GM12878 (cell line): ENCODE measurements at regions not wholly inside any gene's neighbourhood (a gene's known extent, or its start where the extent isn't known, plus 50 kb on each side); places are given as distances from the start of the nearest gene placed in this dataset.
"Not testable (repeated sequence)": the region's sequence is repeated elsewhere in the genome, so short reads cannot be mapped to it uniquely, and the experiment has no call there.

Experiments
- ATAC-seq: fragments of 200-7000 bp; cut with Tn5 transposase; 3 replicates; pipeline ENCODE4 v1.9.1; 2020; ENCODE audit warnings: mild to moderate bottlenecking, moderate library complexity
- BruUV-seq: library from RNA; stranded (reverse); fragments of 400-500 nt; replicated peaks from 2 replicates; lab custom pipeline; 2021; lab: Mats Ljungman, UMichigan
- CTCF ChIA-PET: fragments of 300-600 bp; sonication (Branson Sonifier 250); formaldehyde crosslinking; extraction: SDS; loops from one replicate; lab custom pipeline; 2021; ENCODE audit warnings: inconsistent platforms; lab: Yijun Ruan, JAX
- POLR2A ChIA-PET: fragments of 350-600 bp; formaldehyde crosslinking; extraction: SDS; loops from one replicate; lab custom pipeline; 2021; ENCODE audit warnings: inconsistent platforms; lab: Charles Lee
- RAD21 ChIA-PET: fragments of 300-600 bp; sonication (Branson Sonifier 250); formaldehyde crosslinking; loops from one replicate; lab custom pipeline; 2023; ENCODE audit warnings: antibody characterized with exemption; ENCODE audit not compliant: unreplicated experiment; lab: Charles Lee
- SMC1A ChIA-PET: fragments of 300-600 bp; sonication (Branson Sonifier 250); formaldehyde crosslinking; loops from one replicate; lab custom pipeline; 2023; ENCODE audit not compliant: unreplicated experiment, uncharacterized antibody; lab: Charles Lee
- DNase-seq: peaks from one replicate; pipeline ENCODE4 v3.0.0-alpha.2; 2011; ENCODE audit warnings: low read depth, low spot score
- FAIRE-seq: peaks from 3 replicates; lab custom pipeline; 2011; peaks lifted over from hg19 to GRCh38; lab: Jason Lieb, UNC
- H2AFZ ChIP-seq: 2 replicates; pipeline ENCODE4 v1.6.0; 2011; ENCODE audit warnings: low read depth, low read length, control low read depth; ENCODE audit not compliant: control insufficient read depth
- H3K27ac ChIP-seq: 2 replicates; pipeline ENCODE4 v1.5.1; 2011; ENCODE audit warnings: control low read depth; ENCODE audit not compliant: control insufficient read depth, insufficient read depth
- H3K27me3 ChIP-seq, 2 experiments: replicated peaks in 1 of 2; 2 replicates each; pipeline versions ENCODE4 v1.6.0 to v1.6.1; 2011; ENCODE audit warnings: low read length in 1 of 2; ENCODE audit not compliant: control insufficient read depth in 2 of 2, insufficient read depth in 2 of 2
- H3K36me3 ChIP-seq, 2 experiments: 2 replicates each; pipeline ENCODE4 v1.5.1; 2011; ENCODE audit warnings: low read length in 1 of 2; ENCODE audit not compliant: control insufficient read depth in 2 of 2, insufficient read depth in 2 of 2
- H3K4me1 ChIP-seq: 2 replicates; pipeline ENCODE4 v1.6.1; 2011; ENCODE audit warnings: mild to moderate bottlenecking, low read length, moderate library complexity, mixed read lengths; ENCODE audit not compliant: control insufficient read depth, insufficient read depth
- H3K4me2 ChIP-seq: 2 replicates; pipeline ENCODE4 v1.6.0; 2011; ENCODE audit warnings: control low read depth; ENCODE audit not compliant: control insufficient read depth, insufficient read depth
- H3K4me3 ChIP-seq: fragments of 200-600 bp; sonication (generic); 2 replicates; pipeline ENCODE4 v1.5.1; 2016
- H3K79me2 ChIP-seq: 2 replicates; pipeline ENCODE4 v1.6.0; 2011; ENCODE audit warnings: low read length; ENCODE audit not compliant: control insufficient read depth, insufficient read depth
- H3K9ac ChIP-seq: 2 replicates; pipeline ENCODE4 v1.8.0; 2011; ENCODE audit warnings: low read length, control low read depth, mixed read lengths; ENCODE audit not compliant: control insufficient read depth, insufficient read depth
- H3K9me3 ChIP-seq: replicated peaks from 3 replicates; pipeline ENCODE4 v1.5.1; 2011; ENCODE audit warnings: mild to moderate bottlenecking, low read length; ENCODE audit not compliant: control insufficient read depth, insufficient read depth
- H4K20me1 ChIP-seq: 2 replicates; pipeline ENCODE4 v1.6.0; 2011; ENCODE audit not compliant: control insufficient read depth, insufficient read depth
- ATF7 ChIP-seq: fragments of 450-650 bp; IDR thresholded peaks from 2 replicates; pipeline ENCODE4 v1.6.1; 2016; ENCODE audit warnings: low read depth, mild to moderate bottlenecking
- DPF2 ChIP-seq: fragments of 450-650 bp; IDR thresholded peaks from 2 replicates; pipeline ENCODE4 v1.6.1; 2017; ENCODE audit warnings: mild to moderate bottlenecking
- HDAC2 ChIP-seq: fragments of 200-600 bp; sonication (generic); IDR thresholded peaks from 2 replicates; pipeline ENCODE4 v1.6.1; 2017
- IKZF1 ChIP-seq: fragments of 450-650 bp; conservative IDR thresholded peaks from 2 replicates; pipeline ENCODE4 v1.6.1; 2017; ENCODE audit warnings: antibody characterized with exemption, mild to moderate bottlenecking
- IKZF2 ChIP-seq, 2 experiments: fragments of 450-650 bp; IDR thresholded peaks; 2 replicates each; pipeline ENCODE4 v1.6.1; 2017; ENCODE audit warnings: mild to moderate bottlenecking in 2 of 2, moderate library complexity in 2 of 2
- MTA2 ChIP-seq: fragments of 450-650 bp; IDR thresholded peaks from 2 replicates; pipeline ENCODE4 v1.6.1; 2016; ENCODE audit warnings: low read depth, mild to moderate bottlenecking, moderate library complexity
- STAT1 ChIP-seq: fragments of 450-650 bp; conservative IDR thresholded peaks from 2 replicates; pipeline ENCODE4 v1.6.1; 2014; ENCODE audit warnings: antibody characterized with exemption, mild to moderate bottlenecking
- ZNF274 ChIP-seq: IDR thresholded peaks from one replicate; pipeline ENCODE4 v1.8.0; 2011; ENCODE audit not compliant: insufficient read length, insufficient read depth
- WGBS: methylation state at CpG from one replicate; pipeline ENCODE4 v1.1.6; 2016; ENCODE audit warnings: low lambda C conversion rate; ENCODE audit not compliant: insufficient replicate concordance, insufficient coverage; ENCODE audit errors: missing lambda C conversion rate; 5-methylcytosine and 5-hydroxymethylcytosine counted together
- in situ Hi-C: fragments of 300-500 bp; cut with MboI; formaldehyde crosslinking; loops from 9 replicates; pipeline ENCODE4 v1.14.3; 2018; ENCODE audit warnings: mixed read lengths
- intact Hi-C: fragments of 100-400 bp; cut with micrococcal nuclease; formaldehyde crosslinking; loops from one replicate; pipeline ENCODE4 v1.14.2; 2022; ENCODE audit not compliant: unreplicated experiment
- TF ChIP-seq, protein P1 (sequence below): fragments of 450-650 bp; IDR thresholded peaks from 2 replicates; pipeline ENCODE4 v1.6.1; 2016; ENCODE audit warnings: mild to moderate bottlenecking
- TF ChIP-seq, protein P2 (sequence below): IDR thresholded peaks from 2 replicates; pipeline ENCODE4 v1.6.1; 2011; ENCODE audit warnings: mild to moderate bottlenecking, low read depth, low read length, moderate library complexity; ENCODE audit not compliant: insufficient replicate concordance
- TF ChIP-seq, protein P3 (sequence below): fragments of 450-650 bp; formaldehyde crosslinking; IDR thresholded peaks from 2 replicates; pipeline ENCODE4 v1.4.0; 2022; ENCODE audit warnings: mild to moderate bottlenecking, moderate library complexity

DNA sequence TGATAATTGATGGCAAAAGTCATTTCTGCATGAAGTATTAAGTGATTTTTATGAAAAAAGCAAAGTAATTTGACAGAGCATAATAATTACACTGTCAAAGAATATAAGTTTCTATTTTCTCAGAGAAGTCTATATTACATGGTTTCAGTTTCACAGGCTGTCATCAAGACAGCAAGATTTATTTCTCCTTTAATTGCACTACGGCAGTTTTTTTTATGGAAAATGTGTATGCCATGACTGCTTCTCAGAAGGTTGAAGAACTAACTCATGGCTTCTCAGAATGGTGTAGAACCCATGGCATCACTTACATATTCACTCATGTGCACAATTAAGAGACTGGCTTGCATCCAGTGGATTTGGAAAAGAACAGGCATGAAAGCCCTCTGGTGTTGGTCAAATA is 870.3 kb upstream of the SORCS1 start:
- CTCF ChIA-PET = interaction anchor here (1.5 kb wide), 1 partner anchor 170 kb away, joined by 5 read pairs; no protein-coding TSS in a partner anchor
- no peaks in the 10 kb centered on the region for H3K4me1 ChIP-seq
- POLR2A ChIA-PET = interaction anchor here (1.2 kb wide), 1 partner anchor 9 kb away, joined by 3 read pairs; no protein-coding TSS in a partner anchor
- no TSS peak for BruUV-seq
- no peak overlapping the region for H3K9ac ChIP-seq
- DNase-seq (no peak), ATAC-seq (peak; percentile 63), FAIRE-seq (no peak)
- TF ChIP-seq STAT1 (no peak), IKZF2 (IDR thresholded peaks at IDR 0.05) (peak; percentile 51 to 62; a peak in 3 of 4 replicates), HDAC2 (no peak), ATF7 (peak; percentile 42; the same call in 1 of the 2 replicates), DPF2 (0 out of 2 replicates have a peak, but pooled peaks have one; percentile 33), MTA2 (peak; percentile 83; the same call in 1 of the 2 replicates), IKZF1 (peak; percentile 45), ZNF274 (no peak)
- TF ChIP-seq, protein P1, sequence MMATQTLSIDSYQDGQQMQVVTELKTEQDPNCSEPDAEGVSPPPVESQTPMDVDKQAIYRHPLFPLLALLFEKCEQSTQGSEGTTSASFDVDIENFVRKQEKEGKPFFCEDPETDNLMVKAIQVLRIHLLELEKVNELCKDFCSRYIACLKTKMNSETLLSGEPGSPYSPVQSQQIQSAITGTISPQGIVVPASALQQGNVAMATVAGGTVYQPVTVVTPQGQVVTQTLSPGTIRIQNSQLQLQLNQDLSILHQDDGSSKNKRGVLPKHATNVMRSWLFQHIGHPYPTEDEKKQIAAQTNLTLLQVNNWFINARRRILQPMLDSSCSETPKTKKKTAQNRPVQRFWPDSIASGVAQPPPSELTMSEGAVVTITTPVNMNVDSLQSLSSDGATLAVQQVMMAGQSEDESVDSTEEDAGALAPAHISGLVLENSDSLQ = 0 out of 2 replicates have a peak, but pooled peaks have one; percentile 15
- TF ChIP-seq, protein P2, sequence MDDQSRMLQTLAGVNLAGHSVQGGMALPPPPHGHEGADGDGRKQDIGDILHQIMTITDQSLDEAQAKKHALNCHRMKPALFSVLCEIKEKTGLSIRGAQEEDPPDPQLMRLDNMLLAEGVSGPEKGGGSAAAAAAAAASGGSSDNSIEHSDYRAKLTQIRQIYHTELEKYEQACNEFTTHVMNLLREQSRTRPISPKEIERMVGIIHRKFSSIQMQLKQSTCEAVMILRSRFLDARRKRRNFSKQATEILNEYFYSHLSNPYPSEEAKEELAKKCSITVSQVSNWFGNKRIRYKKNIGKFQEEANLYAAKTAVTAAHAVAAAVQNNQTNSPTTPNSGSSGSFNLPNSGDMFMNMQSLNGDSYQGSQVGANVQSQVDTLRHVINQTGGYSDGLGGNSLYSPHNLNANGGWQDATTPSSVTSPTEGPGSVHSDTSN = peak; percentile 49
- TF ChIP-seq, protein P3, sequence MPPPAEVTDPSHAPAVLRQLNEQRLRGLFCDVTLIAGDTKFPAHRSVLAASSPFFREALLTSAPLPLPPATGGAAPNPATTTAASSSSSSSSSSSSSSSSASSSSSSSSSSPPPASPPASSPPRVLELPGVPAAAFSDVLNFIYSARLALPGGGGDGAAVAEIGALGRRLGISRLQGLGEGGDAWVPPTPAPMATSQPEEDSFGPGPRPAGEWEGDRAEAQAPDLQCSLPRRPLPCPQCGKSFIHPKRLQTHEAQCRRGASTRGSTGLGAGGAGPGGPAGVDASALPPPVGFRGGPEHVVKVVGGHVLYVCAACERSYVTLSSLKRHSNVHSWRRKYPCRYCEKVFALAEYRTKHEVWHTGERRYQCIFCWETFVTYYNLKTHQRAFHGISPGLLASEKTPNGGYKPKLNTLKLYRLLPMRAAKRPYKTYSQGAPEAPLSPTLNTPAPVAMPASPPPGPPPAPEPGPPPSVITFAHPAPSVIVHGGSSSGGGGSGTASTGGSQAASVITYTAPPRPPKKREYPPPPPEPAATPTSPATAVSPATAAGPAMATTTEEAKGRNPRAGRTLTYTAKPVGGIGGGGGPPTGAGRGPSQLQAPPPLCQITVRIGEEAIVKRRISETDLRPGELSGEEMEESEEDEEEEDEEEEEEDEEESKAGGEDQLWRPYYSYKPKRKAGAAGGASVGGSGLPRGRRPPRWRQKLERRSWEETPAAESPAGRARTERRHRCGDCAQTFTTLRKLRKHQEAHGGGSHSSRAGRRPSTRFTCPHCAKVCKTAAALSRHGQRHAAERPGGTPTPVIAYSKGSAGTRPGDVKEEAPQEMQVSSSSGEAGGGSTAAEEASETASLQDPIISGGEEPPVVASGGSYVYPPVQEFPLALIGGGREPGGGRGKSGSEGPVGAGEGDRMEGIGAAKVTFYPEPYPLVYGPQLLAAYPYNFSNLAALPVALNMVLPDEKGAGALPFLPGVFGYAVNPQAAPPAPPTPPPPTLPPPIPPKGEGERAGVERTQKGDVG (CRISPR knock-in tag) = no peak
- no peak overlapping the region for H3K4me2 ChIP-seq
- peaks cover 4% of the 10 kb centered on the region; the same call in 2 of the 3 replicates for H3K9me3 ChIP-seq
- H3K79me2 ChIP-seq = no peaks in the 10 kb centered on the region
- no peaks in the 10 kb centered on the region for H4K20me1 ChIP-seq
- intact Hi-C loops (no loop called here), in situ Hi-C loops (no loop called here)
- SMC1A ChIA-PET = interaction anchor here (0.8 to 3.2 kb wide), 4 partner anchors 8 to 31 kb away, joined by 3 to 12 read pairs (median 4); no protein-coding TSS in a partner anchor
- RAD21 ChIA-PET = interaction anchor here (1.2 to 1.5 kb wide), 2 partner anchors 12 to 30 kb away, joined by 3 to 5 read pairs; no protein-coding TSS in a partner anchor
- H3K27ac ChIP-seq = no peak overlapping the region
- 0% methylated on average over 1 of the region's 1 CpG for WGBS
- H3K27me3 ChIP-seq = no peaks in the 10 kb centered on the region
- H2AFZ ChIP-seq = no peak overlapping the region
- no peaks in the 10 kb centered on the region for H3K36me3 ChIP-seq
- H3K4me3 ChIP-seq = no peak overlapping the region

DNA sequence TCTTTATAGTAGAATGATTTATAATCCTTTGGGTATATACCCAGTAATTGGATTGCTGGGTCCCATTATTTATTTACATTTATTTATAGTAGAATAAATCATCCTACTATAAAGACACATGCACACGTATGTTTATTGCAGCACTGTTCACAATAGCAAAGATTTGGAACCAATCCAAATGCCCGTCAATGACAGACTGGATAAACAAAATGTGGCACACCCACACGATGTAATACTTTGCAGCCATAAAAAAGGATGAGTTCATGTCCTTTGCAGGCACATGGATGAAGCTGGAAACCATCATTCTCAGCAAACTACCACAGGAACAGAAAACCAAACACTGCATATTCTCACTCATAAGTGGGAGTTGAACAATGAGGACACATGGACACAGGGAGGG is 869.0 kb upstream of the SORCS1 start:
- H4K20me1 ChIP-seq, H3K9ac ChIP-seq, intact Hi-C loops, CTCF ChIA-PET, H2AFZ ChIP-seq, H3K27me3 ChIP-seq, in situ Hi-C loops, BruUV-seq, ATAC-seq, H3K4me1 ChIP-seq, FAIRE-seq, H3K79me2 ChIP-seq, H3K27ac ChIP-seq, H3K4me2 ChIP-seq, RAD21 ChIA-PET, H3K9me3 ChIP-seq, H3K4me3 ChIP-seq, POLR2A ChIA-PET, H3K36me3 ChIP-seq, DNase-seq: not testable (repeated sequence)
- 61% methylated on average over 3 of the region's 3 CpGs for WGBS
- SMC1A ChIA-PET = interaction anchor here (0.9 to 1.5 kb wide), 2 partner anchors 16 to 24 kb away, joined by 3 to 4 read pairs; no protein-coding TSS in a partner anchor
